C4-2B (cell line): ENCODE measurements at regions not wholly inside any gene's neighbourhood (a gene's known extent, or its start where the extent isn't known, plus 50 kb on each side); places are given as distances from the start of the nearest gene placed in this dataset.
A peak's percentile ranks its signal among the peaks of the same experiment; 100 is the strongest.
"Not testable (repeated sequence)": the region's sequence is repeated elsewhere in the genome, so short reads cannot be mapped to it uniquely, and the experiment has no call there.

ENCODE experiments used
- H3K27ac ChIP-seq: fragments of 450-650 bp; 2 replicates; pipeline ENCODE4 v1.5.1; 2017
- CTCF ChIP-seq: fragments of 450-650 bp; conservative IDR thresholded peaks from 2 replicates; pipeline ENCODE4 v1.5.1; 2017; ENCODE audit warnings: mild to moderate bottlenecking
- ZFX ChIP-seq: fragments of 450-650 bp; IDR thresholded peaks from 2 replicates; pipeline ENCODE4 v1.6.1; 2017

GRCh38 chr5:174490728-174491127 lies 233.7 kb upstream of the MSX2 start:
- H3K27ac ChIP-seq: no peak overlapping the region; the same call in 1 of the 2 replicates
- no peak for TF ChIP-seq ZFX
- TF ChIP-seq CTCF: no peak

GRCh38 chr5:174491265-174491664 lies 233.1 kb upstream of the MSX2 start:
- peak overlapping the region; percentile 53; the same call in 1 of the 2 replicates for H3K27ac ChIP-seq
- TF ChIP-seq ZFX (no peak), CTCF (no peak)

GRCh38 chr5:174491761-174492350 lies 232.5 kb upstream of the MSX2 start:
- H3K27ac ChIP-seq: peak overlapping the region; percentile 53
- TF ChIP-seq ZFX: no peak
- TF ChIP-seq CTCF: no peak

GRCh38 chr5:174493530-174493929 lies 230.9 kb upstream of the MSX2 start:
- no peak for TF ChIP-seq ZFX
- no peak for TF ChIP-seq CTCF
- H3K27ac ChIP-seq: no peak overlapping the region

- not testable (repeated sequence) for H3K27ac ChIP-seq
Measured at GRCh38 chr5:174497939-174498338, 226.4 kb upstream of the MSX2 start.

GRCh38 chr5:174498575-174498974 lies 225.8 kb upstream of the MSX2 start:
- not testable (repeated sequence) for H3K27ac ChIP-seq

GRCh38 chr5:174500636-174501035 lies 223.7 kb upstream of the MSX2 start:
- TF ChIP-seq CTCF: no peak
- TF ChIP-seq ZFX: no peak
- no peak overlapping the region for H3K27ac ChIP-seq

- TF ChIP-seq ZFX (no peak), CTCF (no peak)
- H3K27ac ChIP-seq: peak overlapping the region; percentile 46; the same call in 1 of the 2 replicates
Measured at GRCh38 chr5:174501461-174502069, 222.8 kb upstream of the MSX2 start.
